KMS-11 (cell line): ENCODE measurements at regions not wholly inside any gene's neighbourhood (a gene's known extent, or its start where the extent isn't known, plus 50 kb on each side); places are given as distances from the start of the nearest gene placed in this dataset.

Experiments
- H2AFZ ChIP-seq: fragments of 200-600 bp; sonication (generic); 2 replicates; pipeline ENCODE4 v1.6.1; 2016; ENCODE audit warnings: antibody characterized with exemption, mixed run types, low read depth
- H3K27ac ChIP-seq: fragments of 200-600 bp; sonication (generic); 2 replicates; pipeline ENCODE4 v1.6.1; 2016; ENCODE audit warnings: mild to moderate bottlenecking, mixed run types
- H3K27me3 ChIP-seq: fragments of 200-600 bp; sonication (generic); 2 replicates; pipeline ENCODE4 v1.6.1; 2017; ENCODE audit warnings: mild to moderate bottlenecking, low read depth, mixed run types, moderate library complexity; ENCODE audit not compliant: insufficient read depth
- H3K36me3 ChIP-seq: fragments of 200-600 bp; sonication (generic); 2 replicates; pipeline ENCODE4 v1.6.1; 2017; ENCODE audit warnings: mild to moderate bottlenecking, mixed run types; ENCODE audit not compliant: insufficient read depth
- H3K4me1 ChIP-seq: fragments of 200-600 bp; sonication (generic); 2 replicates; pipeline ENCODE4 v1.6.1; 2016; ENCODE audit warnings: mild to moderate bottlenecking, low read depth, mixed run types; ENCODE audit not compliant: poor library complexity, severe bottlenecking
- H3K4me2 ChIP-seq: fragments of 200-600 bp; sonication (generic); 2 replicates; pipeline ENCODE4 v1.7.0; 2016; ENCODE audit warnings: mild to moderate bottlenecking, mixed run types
- H3K4me3 ChIP-seq: fragments of 200-600 bp; sonication (generic); IDR thresholded peaks from 2 replicates; pipeline ENCODE4 v1.6.1; 2017; ENCODE audit warnings: low read depth, low read length, mixed read lengths; ENCODE audit not compliant: insufficient read depth
- H3K79me2 ChIP-seq: fragments of 200-600 bp; sonication (generic); 2 replicates; pipeline ENCODE4 v1.6.1; 2016; ENCODE audit warnings: low read depth, mixed run types; ENCODE audit not compliant: insufficient read depth
- H3K9ac ChIP-seq: fragments of 200-600 bp; sonication (generic); 2 replicates; pipeline ENCODE4 v1.6.1; 2016; ENCODE audit warnings: mild to moderate bottlenecking, mixed run types
- H4K20me1 ChIP-seq: fragments of 200-600 bp; sonication (generic); 2 replicates; pipeline ENCODE4 v1.6.1; 2016; ENCODE audit warnings: mild to moderate bottlenecking, mixed run types; ENCODE audit not compliant: insufficient read depth
- CTCF ChIP-seq: fragments of 200-600 bp; sonication (generic); conservative IDR thresholded peaks from 2 replicates; pipeline ENCODE4 v1.6.1; 2017; ENCODE audit warnings: low read depth, mild to moderate bottlenecking, antibody characterized with exemption, low read length, moderate library complexity, mixed read lengths

DNA sequence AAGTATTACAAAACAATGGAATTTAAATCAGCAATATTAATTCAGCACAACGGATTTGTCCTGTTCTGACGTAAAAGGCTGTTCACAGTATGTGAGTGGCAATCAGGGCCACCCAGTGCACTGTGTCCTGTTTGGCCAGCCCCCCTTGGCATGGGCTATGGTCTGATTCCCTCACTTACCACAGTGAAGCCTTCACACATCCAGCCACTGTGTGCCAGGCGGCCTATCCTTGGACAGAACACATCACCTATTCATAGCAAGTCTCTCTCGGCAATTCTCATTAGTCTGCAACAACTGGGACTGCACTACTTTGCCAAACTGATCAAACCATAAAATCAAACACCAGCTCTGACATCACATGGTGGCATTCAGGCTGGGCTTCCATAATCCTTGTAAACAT, 221.5 kb upstream of the TSHZ3 start:
- Histone ChIP-seq H3K9ac (no peak overlapping the region), H2AFZ (no peak overlapping the region)
- no peak for TF ChIP-seq CTCF

GRCh38 chr19:31572102-31572975, 223.1 kb upstream of the TSHZ3 start:
- no peaks in the 10 kb centered on the region for H3K36me3 ChIP-seq
- H2AFZ ChIP-seq, result no peak overlapping the region
- no peaks in the 10 kb centered on the region for H4K20me1 ChIP-seq
- no peaks in the 10 kb centered on the region for H3K79me2 ChIP-seq
- no peaks in the 10 kb centered on the region for H3K27me3 ChIP-seq
- H3K9ac ChIP-seq, result no peak overlapping the region
- no peaks in the 10 kb centered on the region for H3K4me1 ChIP-seq
- TF ChIP-seq CTCF, result no peak
- H3K4me2 ChIP-seq, result no peak overlapping the region
- no peak overlapping the region for H3K27ac ChIP-seq
- H3K4me3 ChIP-seq, result no peak overlapping the region

More for the DNA sequence above, 221.5 kb upstream of the TSHZ3 start:
- Histone ChIP-seq H3K4me3 (no peak overlapping the region), H3K79me2 (no peaks in the 10 kb centered on the region), H3K4me2 (no peak overlapping the region), H3K36me3 (no peaks in the 10 kb centered on the region), H4K20me1 (no peaks in the 10 kb centered on the region), H3K27me3 (no peaks in the 10 kb centered on the region), H3K4me1 (no peaks in the 10 kb centered on the region), H3K27ac (no peak overlapping the region)

DNA sequence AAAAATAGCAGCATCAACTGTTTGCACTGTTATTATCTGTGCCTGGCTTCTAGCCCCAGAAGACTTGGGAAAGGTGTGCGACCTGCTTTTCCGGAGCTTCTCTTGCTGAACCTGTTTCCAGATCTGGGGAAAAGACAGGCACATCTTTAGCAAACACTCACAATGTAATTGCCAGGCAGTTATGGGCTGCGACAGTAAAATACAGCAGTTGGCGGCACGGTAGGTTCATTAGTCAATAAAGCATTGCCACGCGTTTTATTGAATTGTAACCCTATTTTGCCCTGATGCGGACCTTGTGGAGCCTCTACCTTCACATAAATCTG, 223.7 kb upstream of the TSHZ3 start:
- no peaks in the 10 kb centered on the region for H3K4me1 ChIP-seq
- no peaks in the 10 kb centered on the region for H4K20me1 ChIP-seq
- H2AFZ ChIP-seq, result no peak overlapping the region
- H3K36me3 ChIP-seq, result no peaks in the 10 kb centered on the region
- no peaks in the 10 kb centered on the region for H3K79me2 ChIP-seq
- H3K9ac ChIP-seq, result no peak overlapping the region
- no peak for TF ChIP-seq CTCF
- H3K27ac ChIP-seq, result no peak overlapping the region
- H3K4me2 ChIP-seq, result no peak overlapping the region
- H3K4me3 ChIP-seq, result no peak overlapping the region
- no peaks in the 10 kb centered on the region for H3K27me3 ChIP-seq

DNA sequence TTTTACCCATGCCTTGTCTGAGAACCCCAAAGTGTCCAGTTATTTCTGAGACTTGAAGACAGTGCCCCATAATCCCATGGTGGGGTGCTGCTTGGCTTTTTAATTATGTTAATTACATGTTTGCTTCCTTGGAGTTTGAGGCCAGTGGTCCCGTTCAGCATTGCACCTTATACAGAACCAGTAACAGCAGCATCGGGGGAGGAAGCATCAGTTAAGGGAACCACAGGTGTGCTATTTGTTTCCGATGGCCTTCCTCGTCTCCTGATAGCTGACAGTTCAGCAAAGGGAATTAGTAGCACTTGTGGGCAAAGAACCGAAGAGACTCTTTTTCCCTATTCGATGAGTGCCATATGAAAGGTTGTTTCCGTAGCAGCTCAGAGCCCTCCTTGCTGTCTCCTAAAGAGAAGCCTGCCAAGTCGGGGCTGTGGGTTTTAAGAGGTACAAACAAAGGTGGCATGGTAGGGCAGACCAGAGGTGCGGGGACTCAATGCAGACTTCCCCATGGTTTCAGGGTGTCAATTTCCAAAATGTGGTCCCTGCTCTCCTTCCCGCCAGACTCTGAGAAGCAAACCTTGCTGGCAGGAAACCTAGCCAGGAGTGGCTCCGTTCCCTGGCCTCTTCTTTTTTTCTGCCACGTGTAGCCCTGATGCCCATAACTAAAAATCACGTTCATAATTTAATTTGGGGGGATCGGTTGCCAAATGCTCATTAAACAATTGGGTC, 225.2 kb upstream of the TSHZ3 start:
- H3K4me1 ChIP-seq, result no peaks in the 10 kb centered on the region
- no peak overlapping the region for H3K9ac ChIP-seq
- H3K79me2 ChIP-seq, result no peaks in the 10 kb centered on the region
- no peak overlapping the region for H3K27ac ChIP-seq
- TF ChIP-seq CTCF, result no peak
- H4K20me1 ChIP-seq, result no peaks in the 10 kb centered on the region
- no peak overlapping the region for H2AFZ ChIP-seq
- H3K4me3 ChIP-seq, result no peak overlapping the region
- H3K4me2 ChIP-seq, result no peak overlapping the region
- H3K36me3 ChIP-seq, result no peaks in the 10 kb centered on the region
- H3K27me3 ChIP-seq, result no peaks in the 10 kb centered on the region
